Mesothelial cell of epicardium (in vitro differentiated cells): ENCODE measurements at regions not wholly inside any gene's neighbourhood (a gene's known extent, or its start where the extent isn't known, plus 50 kb on each side); places are given as distances from the start of the nearest gene placed in this dataset.

ENCODE experiments used
- DNase-seq, 2 experiments: peaks; one replicate each; pipeline ENCODE4 v3.0.0; 2021; ENCODE audit warnings: low spot score in 2 of 2; ENCODE audit not compliant: unreplicated experiment in 2 of 2
- H3K27ac Mint-ChIP-seq: 2 replicates; pipeline ENCODE4 v1.8.0; 2021; ENCODE audit warnings: mixed read lengths
- H3K27me3 Mint-ChIP-seq: 2 replicates; pipeline ENCODE4 v1.8.0; 2021; ENCODE audit warnings: low read depth, mixed read lengths
- H3K36me3 Mint-ChIP-seq: 2 replicates; pipeline ENCODE4 v1.8.0; 2021; ENCODE audit warnings: mixed read lengths
- H3K4me1 Mint-ChIP-seq: 2 replicates; pipeline ENCODE4 v1.8.0; 2021; ENCODE audit warnings: mixed read lengths
- H3K4me3 Mint-ChIP-seq: 2 replicates; pipeline ENCODE4 v1.8.0; 2021; ENCODE audit warnings: mild to moderate bottlenecking, moderate library complexity, mixed read lengths
- H3K9me3 Mint-ChIP-seq: 2 replicates; pipeline ENCODE4 v1.8.0; 2021; ENCODE audit warnings: mixed read lengths
- TF ChIP-seq, protein P1 (sequence below): fragments of 200-600 bp; sonication (generic); IDR thresholded peaks from one replicate; pipeline ENCODE4 v1.5.0; 2021; ENCODE audit warnings: antibody characterized with exemption; ENCODE audit not compliant: unreplicated experiment

DNA sequence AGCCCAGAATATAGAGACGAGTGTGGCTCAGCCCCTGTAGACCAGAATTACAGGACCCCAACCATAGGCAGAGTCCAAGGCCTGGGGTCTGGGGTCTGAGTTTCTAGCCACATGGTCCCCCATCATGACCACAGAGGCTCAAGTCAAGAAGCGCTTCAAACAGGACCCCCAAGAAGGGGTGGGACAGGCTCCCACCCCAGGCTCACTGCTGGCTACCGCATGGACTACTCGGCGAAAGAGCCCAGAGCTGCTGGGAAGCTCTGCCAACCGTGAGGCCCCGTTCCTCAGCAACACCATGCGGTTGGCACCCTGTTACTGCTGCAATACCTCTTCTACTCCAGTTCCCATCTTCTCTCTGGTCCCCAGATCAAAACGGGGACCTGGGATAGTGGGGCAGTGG is 254.8 kb downstream of the TEX29 start:
- no peak for DNase-seq
- no peaks in the 10 kb centered on the region for H3K4me1 Mint-ChIP-seq
- TF ChIP-seq, protein P1, sequence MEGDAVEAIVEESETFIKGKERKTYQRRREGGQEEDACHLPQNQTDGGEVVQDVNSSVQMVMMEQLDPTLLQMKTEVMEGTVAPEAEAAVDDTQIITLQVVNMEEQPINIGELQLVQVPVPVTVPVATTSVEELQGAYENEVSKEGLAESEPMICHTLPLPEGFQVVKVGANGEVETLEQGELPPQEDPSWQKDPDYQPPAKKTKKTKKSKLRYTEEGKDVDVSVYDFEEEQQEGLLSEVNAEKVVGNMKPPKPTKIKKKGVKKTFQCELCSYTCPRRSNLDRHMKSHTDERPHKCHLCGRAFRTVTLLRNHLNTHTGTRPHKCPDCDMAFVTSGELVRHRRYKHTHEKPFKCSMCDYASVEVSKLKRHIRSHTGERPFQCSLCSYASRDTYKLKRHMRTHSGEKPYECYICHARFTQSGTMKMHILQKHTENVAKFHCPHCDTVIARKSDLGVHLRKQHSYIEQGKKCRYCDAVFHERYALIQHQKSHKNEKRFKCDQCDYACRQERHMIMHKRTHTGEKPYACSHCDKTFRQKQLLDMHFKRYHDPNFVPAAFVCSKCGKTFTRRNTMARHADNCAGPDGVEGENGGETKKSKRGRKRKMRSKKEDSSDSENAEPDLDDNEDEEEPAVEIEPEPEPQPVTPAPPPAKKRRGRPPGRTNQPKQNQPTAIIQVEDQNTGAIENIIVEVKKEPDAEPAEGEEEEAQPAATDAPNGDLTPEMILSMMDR, result no peak
- no peak overlapping the region for H3K27ac Mint-ChIP-seq
- no peaks in the 10 kb centered on the region for H3K27me3 Mint-ChIP-seq
- peaks cover 36% of the 10 kb centered on the region for H3K9me3 Mint-ChIP-seq
- peaks cover 4% of the 10 kb centered on the region for H3K36me3 Mint-ChIP-seq
- H3K4me3 Mint-ChIP-seq, result no peak overlapping the region

DNA sequence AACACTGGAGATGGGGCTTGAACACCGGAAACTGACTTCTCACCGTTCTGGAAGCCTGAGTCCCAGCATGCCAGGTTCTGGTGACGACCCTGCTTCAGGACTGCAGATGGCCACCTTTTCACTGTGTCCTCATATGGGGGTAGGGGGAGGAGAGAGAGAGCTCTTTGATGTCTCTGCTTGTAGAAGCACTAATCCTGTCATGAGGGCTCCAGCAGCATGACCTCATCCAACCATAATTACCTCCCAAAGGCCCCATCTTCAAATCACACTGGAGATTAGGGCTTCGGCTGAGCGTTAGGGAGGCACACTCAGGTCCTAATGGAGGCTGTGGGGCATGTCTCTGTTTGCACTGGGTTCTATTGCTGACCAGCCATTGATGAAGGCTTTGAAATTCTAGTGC is 255.3 kb downstream of the TEX29 start:
- TF ChIP-seq, protein P1, result no peak
- Mint-ChIP-seq H3K27me3 (no peaks in the 10 kb centered on the region), H3K36me3 (peaks cover 4% of the 10 kb centered on the region), H3K27ac (no peak overlapping the region), H3K4me3 (no peak overlapping the region), H3K4me1 (no peaks in the 10 kb centered on the region), H3K9me3 (peaks cover 36% of the 10 kb centered on the region)
- no peak for DNase-seq

DNA sequence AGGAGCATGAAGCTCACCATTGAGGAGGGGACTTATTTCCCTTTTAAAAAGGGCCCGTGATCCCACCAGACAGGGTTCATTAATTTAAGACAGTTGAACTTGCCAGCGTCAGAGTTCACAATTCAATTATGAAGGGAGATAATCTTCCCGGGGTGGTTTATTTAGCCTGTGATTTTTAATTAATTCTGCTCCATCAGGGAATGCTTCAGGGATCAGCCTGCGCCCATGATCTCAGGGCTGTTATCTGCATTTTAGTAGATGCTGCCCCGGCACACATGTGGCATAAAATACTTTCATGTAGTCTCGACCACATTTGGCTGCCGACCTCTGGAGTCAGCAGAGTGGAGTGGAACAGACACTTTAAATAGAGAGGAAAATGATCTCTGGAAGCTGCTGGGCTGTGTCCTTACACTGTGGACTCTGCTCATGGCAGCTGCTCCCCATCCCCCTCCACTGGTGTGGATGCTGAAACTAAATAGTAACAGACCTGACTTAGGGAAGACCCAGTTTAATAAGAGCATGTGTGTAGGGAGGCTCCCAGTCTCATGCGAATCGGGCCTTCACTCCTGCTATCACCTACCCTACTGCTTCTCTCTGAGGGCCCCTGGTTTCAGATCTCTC is 256.9 kb downstream of the TEX29 start:
- no peak overlapping the region for H3K27ac Mint-ChIP-seq
- TF ChIP-seq, protein P1, result no peak
- no peak for DNase-seq
- H3K27me3 Mint-ChIP-seq, result peaks cover 3% of the 10 kb centered on the region
- H3K4me1 Mint-ChIP-seq, result no peaks in the 10 kb centered on the region
- H3K36me3 Mint-ChIP-seq, result peaks cover 4% of the 10 kb centered on the region
- no peak overlapping the region for H3K4me3 Mint-ChIP-seq
- peaks cover 42% of the 10 kb centered on the region for H3K9me3 Mint-ChIP-seq

- Mint-ChIP-seq H3K4me1 (no peaks in the 10 kb centered on the region), H3K9me3 (peaks cover 39% of the 10 kb centered on the region), H3K36me3 (peaks cover 4% of the 10 kb centered on the region), H3K4me3 (no peak overlapping the region), H3K27ac (no peak overlapping the region), H3K27me3 (peaks cover 4% of the 10 kb centered on the region)
- DNase-seq, result no peak
- TF ChIP-seq, protein P1, result no peak
Measured at GRCh38 chr13:111577956-111578605, 257.6 kb downstream of the TEX29 start.

GRCh38 chr13:111584101-111584672 is 263.7 kb downstream of the TEX29 start:
- TF ChIP-seq, protein P1, result no peak

More at GRCh38 chr13:111584101-111584672, 263.7 kb downstream of the TEX29 start:
- no peak overlapping the region for H3K27ac Mint-ChIP-seq
- peaks cover 15% of the 10 kb centered on the region for H3K27me3 Mint-ChIP-seq
- no peaks in the 10 kb centered on the region for H3K36me3 Mint-ChIP-seq
- peaks cover 15% of the 10 kb centered on the region for H3K9me3 Mint-ChIP-seq
- no peak for DNase-seq
- no peaks in the 10 kb centered on the region for H3K4me1 Mint-ChIP-seq
- no peak overlapping the region for H3K4me3 Mint-ChIP-seq
